ENCODE measurements at regions not wholly inside any gene's neighbourhood (a gene's known extent, or its start where the extent isn't known, plus 50 kb on each side); places are given as distances from the start of the nearest gene placed in this dataset.

- DNase-seq = no peak
Measured at GRCh38 chr18:71189581-71189980, 900.7 kb downstream of the SOCS6 start.

- no peak for DNase-seq
Measured at GRCh38 chr18:71168557-71169145, 879.8 kb downstream of the SOCS6 start.

- no peak for DNase-seq
Measured at GRCh38 chr18:71136487-71136886, 847.6 kb downstream of the SOCS6 start.

- no peak for DNase-seq
Measured at GRCh38 chr18:71134122-71134521, 845.3 kb downstream of the SOCS6 start.

- no peak for DNase-seq
Measured at GRCh38 chr18:71131918-71132317, 843.1 kb downstream of the SOCS6 start.

- no peak for DNase-seq
Measured at GRCh38 chr18:71130351-71130750, 841.5 kb downstream of the SOCS6 start.

GRCh38 chr18:71125581-71125980, 836.7 kb downstream of the SOCS6 start:
- no peak for DNase-seq

GRCh38 chr18:71116535-71116934, 827.7 kb downstream of the SOCS6 start:
- no peak for DNase-seq

- no peak for DNase-seq
Measured at GRCh38 chr18:71115261-71115660, 826.4 kb downstream of the SOCS6 start.

- no peak for DNase-seq
Measured at GRCh38 chr18:71114550-71115210, 825.8 kb downstream of the SOCS6 start.

GRCh38 chr18:71107244-71107643, 818.4 kb downstream of the SOCS6 start:
- no peak for DNase-seq

- DNase-seq = no peak
Measured at GRCh38 chr18:71106701-71107100, 817.9 kb downstream of the SOCS6 start.

GRCh38 chr18:71105994-71106546, 817.2 kb downstream of the SOCS6 start:
- no peak for DNase-seq

GRCh38 chr18:71105078-71105819, 816.4 kb downstream of the SOCS6 start:
- no peak for DNase-seq

GRCh38 chr18:71079606-71080005, 790.8 kb downstream of the SOCS6 start:
- DNase-seq = no peak

GRCh38 chr18:71077451-71077850, 788.6 kb downstream of the SOCS6 start:
- no peak for DNase-seq

- DNase-seq = no peak
Measured at GRCh38 chr18:71075147-71075546, 786.3 kb downstream of the SOCS6 start.

- DNase-seq = no peak
Measured at GRCh38 chr18:71068338-71068737, 779.5 kb downstream of the SOCS6 start.

- DNase-seq = no peak
Measured at GRCh38 chr18:71049893-71050292, 761.0 kb downstream of the SOCS6 start.

GRCh38 chr18:71047882-71048281, 759.0 kb downstream of the SOCS6 start:
- no peak for DNase-seq

GRCh38 chr18:71045331-71046065, 756.7 kb downstream of the SOCS6 start:
- no peak for DNase-seq

GRCh38 chr18:71040161-71040560, 751.3 kb downstream of the SOCS6 start:
- DNase-seq = no peak

- no peak for DNase-seq
Measured at GRCh38 chr18:71038196-71038595, 749.4 kb downstream of the SOCS6 start.

Measured in CD4-positive, alpha-beta T cell treated with Interleukin-17A for 1 hour (primary cell).